Activated CD4-positive, alpha-beta T cell treated with anti-CD3 and anti-CD28 coated beads, Interleukin-2, amount 10 ng/mL, durations not matched to agents 24 days and 14 days (primary cell): ENCODE measurements at regions not wholly inside any gene's neighbourhood (a gene's known extent, or its start where the extent isn't known, plus 50 kb on each side); places are given as distances from the start of the nearest gene placed in this dataset.

ENCODE experiments used
- DNase-seq: peaks from one replicate; pipeline ENCODE4 v3.0.0; 2022
- H3K27ac Mint-ChIP-seq: one replicate; pipeline ENCODE4 v1.8.0; 2022; ENCODE audit warnings: mild to moderate bottlenecking, mixed read lengths
- H3K27me3 Mint-ChIP-seq: one replicate; pipeline ENCODE4 v1.8.0; 2022; ENCODE audit warnings: mixed read lengths
- H3K36me3 Mint-ChIP-seq: one replicate; pipeline ENCODE4 v1.8.0; 2022; ENCODE audit warnings: low read depth, mild to moderate bottlenecking, mixed read lengths
- H3K4me1 Mint-ChIP-seq: one replicate; pipeline ENCODE4 v1.8.0; 2021; ENCODE audit warnings: mixed read lengths
- H3K4me3 Mint-ChIP-seq: one replicate; pipeline ENCODE4 v1.8.0; 2022; ENCODE audit warnings: mild to moderate bottlenecking, moderate library complexity, mixed read lengths
- H3K9me3 Mint-ChIP-seq: one replicate; pipeline ENCODE4 v1.8.0; 2021; ENCODE audit warnings: mixed read lengths
- intact Hi-C: fragments of 100-400 bp; cut with micrococcal nuclease; formaldehyde crosslinking; loops from one replicate; pipeline ENCODE4 v1.15.1; 2023

GRCh38 chr18:29169599-29169998, 992.7 kb upstream of the CDH2 start:
- Mint-ChIP-seq H3K27ac (no peak overlapping the region), H3K36me3 (no peaks in the 10 kb centered on the region), H3K4me1 (no peaks in the 10 kb centered on the region), H3K9me3 (peaks cover 11% of the 10 kb centered on the region), H3K4me3 (no peak overlapping the region), H3K27me3 (no peaks in the 10 kb centered on the region)
- DNase-seq, result no peak
- intact Hi-C loops, result no loop called here

DNA sequence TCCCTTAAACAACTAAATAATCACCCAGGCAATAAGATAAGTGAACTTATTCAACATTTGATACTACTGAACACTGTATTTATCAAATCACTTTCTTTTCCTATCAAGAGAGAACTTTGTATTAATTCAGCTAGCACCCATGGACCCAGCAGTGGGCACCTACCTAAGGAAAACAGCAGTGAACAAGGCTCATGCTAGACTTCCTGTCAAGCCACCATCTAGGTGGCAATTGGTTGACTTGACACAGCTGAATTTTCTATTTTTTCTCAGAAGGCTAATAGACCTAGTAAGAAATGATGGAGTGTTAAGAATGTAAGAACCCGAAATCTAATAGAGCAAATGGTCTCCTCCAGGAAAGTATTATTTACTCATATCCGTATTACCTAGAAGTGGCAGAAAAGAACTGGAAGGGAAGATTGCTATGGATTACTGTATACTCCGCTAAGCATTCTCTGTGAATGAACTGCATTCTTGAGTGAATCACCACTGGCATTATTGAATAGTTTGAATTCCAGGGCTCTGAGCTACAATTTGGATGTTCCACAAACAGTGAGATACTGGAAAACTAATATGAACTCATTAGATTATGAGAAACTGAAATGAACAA, 988.2 kb upstream of the CDH2 start:
- peaks cover 11% of the 10 kb centered on the region for H3K9me3 Mint-ChIP-seq
- H3K27ac Mint-ChIP-seq, result no peak overlapping the region
- no peak overlapping the region for H3K4me3 Mint-ChIP-seq
- no peaks in the 10 kb centered on the region for H3K27me3 Mint-ChIP-seq
- no peaks in the 10 kb centered on the region for H3K36me3 Mint-ChIP-seq
- DNase-seq, result no peak
- H3K4me1 Mint-ChIP-seq, result no peaks in the 10 kb centered on the region
- intact Hi-C loops, result no loop called here

- H3K4me1 Mint-ChIP-seq, result no peaks in the 10 kb centered on the region
- intact Hi-C loops, result no loop called here
- peaks cover 11% of the 10 kb centered on the region for H3K9me3 Mint-ChIP-seq
Observed at GRCh38 chr18:29164020-29164706, 987.2 kb upstream of the CDH2 start.

GRCh38 chr18:29163596-29163995, 986.7 kb upstream of the CDH2 start:
- H3K27me3 Mint-ChIP-seq, result no peaks in the 10 kb centered on the region
- H3K4me3 Mint-ChIP-seq, result no peak overlapping the region
- peaks cover 7% of the 10 kb centered on the region for H3K9me3 Mint-ChIP-seq
- no peak for DNase-seq
- H3K27ac Mint-ChIP-seq, result no peak overlapping the region
- no peaks in the 10 kb centered on the region for H3K36me3 Mint-ChIP-seq
- no peaks in the 10 kb centered on the region for H3K4me1 Mint-ChIP-seq
- intact Hi-C loops, result no loop called here

More at GRCh38 chr18:29164020-29164706, 987.2 kb upstream of the CDH2 start:
- DNase-seq, result no peak
- Mint-ChIP-seq H3K36me3 (no peaks in the 10 kb centered on the region), H3K4me3 (no peak overlapping the region), H3K27me3 (no peaks in the 10 kb centered on the region), H3K27ac (no peak overlapping the region)

DNA sequence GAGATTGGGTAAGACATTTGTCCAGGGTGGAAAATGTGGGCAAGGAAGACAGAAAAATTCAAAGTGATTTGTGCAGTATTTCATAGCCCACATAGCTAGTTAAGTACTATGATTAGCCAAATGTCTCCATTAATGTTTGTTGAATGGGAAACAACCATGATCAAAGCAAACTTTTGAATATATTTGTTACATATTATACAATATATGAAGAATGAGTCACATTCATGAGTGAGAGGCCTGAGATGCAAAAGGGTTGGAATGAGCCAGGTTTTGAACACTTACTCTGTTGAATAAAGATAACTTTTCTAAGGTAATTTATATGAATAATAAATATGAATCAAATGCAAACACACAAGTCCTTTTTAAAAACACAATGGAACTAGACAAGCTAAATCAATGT, 984.5 kb upstream of the CDH2 start:
- H3K4me1 Mint-ChIP-seq, result no peaks in the 10 kb centered on the region
- no peak for DNase-seq
- no peak overlapping the region for H3K27ac Mint-ChIP-seq
- no peak overlapping the region for H3K4me3 Mint-ChIP-seq
- no peaks in the 10 kb centered on the region for H3K27me3 Mint-ChIP-seq
- H3K9me3 Mint-ChIP-seq, result peaks cover 4% of the 10 kb centered on the region
- intact Hi-C loops, result no loop called here
- no peaks in the 10 kb centered on the region for H3K36me3 Mint-ChIP-seq

- Mint-ChIP-seq H3K4me3 (no peak overlapping the region), H3K36me3 (no peaks in the 10 kb centered on the region), H3K9me3 (no peaks in the 10 kb centered on the region), H3K27ac (no peak overlapping the region), H3K27me3 (no peaks in the 10 kb centered on the region), H3K4me1 (no peaks in the 10 kb centered on the region)
- DNase-seq, result no peak
- intact Hi-C loops, result no loop called here
Observed at GRCh38 chr18:29160170-29160569, 983.2 kb upstream of the CDH2 start.

GRCh38 chr18:29157905-29158304, 981.0 kb upstream of the CDH2 start:
- intact Hi-C loops, result no loop called here
- Mint-ChIP-seq H3K4me1 (no peaks in the 10 kb centered on the region), H3K36me3 (no peaks in the 10 kb centered on the region), H3K27me3 (no peaks in the 10 kb centered on the region), H3K9me3 (no peaks in the 10 kb centered on the region), H3K27ac (no peak overlapping the region), H3K4me3 (no peak overlapping the region)
- no peak for DNase-seq

GRCh38 chr18:29157057-29157780, 980.3 kb upstream of the CDH2 start:
- intact Hi-C loops, result no loop called here
- no peaks in the 10 kb centered on the region for H3K4me1 Mint-ChIP-seq
- no peak for DNase-seq
- no peak overlapping the region for H3K27ac Mint-ChIP-seq
- no peak overlapping the region for H3K4me3 Mint-ChIP-seq
- H3K27me3 Mint-ChIP-seq, result no peaks in the 10 kb centered on the region
- H3K36me3 Mint-ChIP-seq, result no peaks in the 10 kb centered on the region
- no peaks in the 10 kb centered on the region for H3K9me3 Mint-ChIP-seq

- Mint-ChIP-seq H3K36me3 (no peaks in the 10 kb centered on the region), H3K9me3 (no peaks in the 10 kb centered on the region), H3K27ac (no peak overlapping the region), H3K4me1 (no peaks in the 10 kb centered on the region), H3K27me3 (no peaks in the 10 kb centered on the region), H3K4me3 (no peak overlapping the region)
- DNase-seq, result no peak
- intact Hi-C loops, result no loop called here
Observed at GRCh38 chr18:29156531-29156930, 979.6 kb upstream of the CDH2 start.

- Mint-ChIP-seq H3K27ac (no peak overlapping the region), H3K4me3 (no peak overlapping the region), H3K4me1 (no peaks in the 10 kb centered on the region), H3K36me3 (no peaks in the 10 kb centered on the region), H3K27me3 (no peaks in the 10 kb centered on the region), H3K9me3 (no peaks in the 10 kb centered on the region)
- no peak for DNase-seq
- intact Hi-C loops, result no loop called here
Observed at GRCh38 chr18:29154758-29155725, 978.1 kb upstream of the CDH2 start.

DNA sequence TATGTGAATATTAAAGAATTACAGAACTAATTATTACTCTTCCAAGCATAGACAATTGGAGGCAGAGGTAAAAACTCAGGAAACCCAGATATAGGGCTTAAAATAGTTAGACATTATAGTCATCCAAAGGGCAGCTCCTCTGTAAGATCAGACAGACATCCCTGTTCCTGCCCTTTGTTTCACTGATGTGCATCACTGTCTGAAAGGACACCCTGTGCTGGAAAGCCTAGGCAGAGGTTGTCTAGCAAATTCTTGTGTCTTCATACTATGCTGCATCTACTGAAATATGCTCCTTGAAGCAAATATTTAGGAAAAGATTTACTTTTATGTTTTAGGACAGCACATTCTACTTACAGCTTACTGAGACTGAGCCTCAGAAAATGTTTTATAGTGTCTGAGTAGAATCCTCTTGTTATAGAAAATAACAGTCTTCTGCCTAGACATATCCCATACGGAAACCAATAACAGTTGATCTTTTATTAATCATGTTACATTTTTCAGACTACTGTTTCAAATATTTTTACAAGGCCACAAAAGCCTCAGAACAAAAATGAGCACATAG, 977.3 kb upstream of the CDH2 start:
- H3K27me3 Mint-ChIP-seq, result no peaks in the 10 kb centered on the region
- intact Hi-C loops, result no loop called here
- DNase-seq, result no peak
- H3K27ac Mint-ChIP-seq, result no peak overlapping the region
- no peak overlapping the region for H3K4me3 Mint-ChIP-seq
- no peaks in the 10 kb centered on the region for H3K4me1 Mint-ChIP-seq
- no peaks in the 10 kb centered on the region for H3K9me3 Mint-ChIP-seq
- no peaks in the 10 kb centered on the region for H3K36me3 Mint-ChIP-seq

DNA sequence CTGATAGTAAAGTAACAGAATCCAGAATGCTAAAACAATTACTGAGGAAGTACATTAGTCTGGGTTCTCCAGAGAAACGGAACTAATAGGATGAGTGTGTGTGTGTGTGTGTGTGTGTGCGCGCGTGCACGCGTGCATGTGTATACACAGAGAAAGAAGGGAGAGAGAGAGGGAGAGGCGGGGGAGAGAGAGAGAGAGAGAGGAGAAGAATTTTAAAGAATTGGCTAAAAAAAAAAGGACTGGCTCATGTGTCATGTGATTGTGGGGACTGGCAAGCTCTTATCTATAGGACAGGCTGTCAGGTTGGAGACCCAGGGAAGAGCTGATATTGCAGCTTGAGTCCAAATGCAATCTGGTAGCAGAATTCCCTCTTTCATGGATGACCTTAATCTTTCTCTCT, 976.2 kb upstream of the CDH2 start:
- Mint-ChIP-seq H3K27me3 (no peaks in the 10 kb centered on the region), H3K36me3 (no peaks in the 10 kb centered on the region), H3K4me1 (no peaks in the 10 kb centered on the region), H3K4me3 (no peak overlapping the region), H3K9me3 (no peaks in the 10 kb centered on the region), H3K27ac (no peak overlapping the region)
- no peak for DNase-seq
- intact Hi-C loops, result no loop called here

GRCh38 chr18:29147944-29148343, 971.0 kb upstream of the CDH2 start:
- no peaks in the 10 kb centered on the region for H3K27me3 Mint-ChIP-seq
- no peaks in the 10 kb centered on the region for H3K4me1 Mint-ChIP-seq
- DNase-seq, result no peak
- no peak overlapping the region for H3K27ac Mint-ChIP-seq
- intact Hi-C loops, result no loop called here
- no peak overlapping the region for H3K4me3 Mint-ChIP-seq
- no peaks in the 10 kb centered on the region for H3K9me3 Mint-ChIP-seq
- no peaks in the 10 kb centered on the region for H3K36me3 Mint-ChIP-seq
